ENCODE measurements at regions not wholly inside any gene's neighbourhood (a gene's known extent, or its start where the extent isn't known, plus 50 kb on each side); places are given as distances from the start of the nearest gene placed in this dataset.
"Not testable (repeated sequence)": the region's sequence is repeated elsewhere in the genome, so short reads cannot be mapped to it uniquely, and the experiment has no call there.

DNA sequence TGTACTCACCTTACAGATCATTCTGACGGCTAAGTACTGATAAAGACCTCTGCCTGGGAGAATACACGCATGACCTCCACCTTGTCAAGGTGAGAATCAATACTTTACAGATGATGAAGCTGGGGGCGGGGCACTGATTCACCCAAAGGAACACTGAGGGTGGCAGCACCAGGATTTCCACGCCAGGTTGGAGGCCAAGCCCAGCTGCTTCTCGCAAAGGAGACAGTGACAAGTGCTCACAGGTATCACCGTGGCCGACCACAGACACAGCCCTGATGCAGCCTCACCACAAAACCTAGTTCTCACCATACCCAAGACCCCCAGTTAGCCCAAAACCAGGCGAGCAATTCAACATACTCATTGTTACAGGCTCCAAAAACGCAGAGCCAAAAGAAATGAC is 434.2 kb downstream of the SOX9 start:
- no peak for DNase-seq (ENCODE audit: low read depth in 2 of 2)

DNA sequence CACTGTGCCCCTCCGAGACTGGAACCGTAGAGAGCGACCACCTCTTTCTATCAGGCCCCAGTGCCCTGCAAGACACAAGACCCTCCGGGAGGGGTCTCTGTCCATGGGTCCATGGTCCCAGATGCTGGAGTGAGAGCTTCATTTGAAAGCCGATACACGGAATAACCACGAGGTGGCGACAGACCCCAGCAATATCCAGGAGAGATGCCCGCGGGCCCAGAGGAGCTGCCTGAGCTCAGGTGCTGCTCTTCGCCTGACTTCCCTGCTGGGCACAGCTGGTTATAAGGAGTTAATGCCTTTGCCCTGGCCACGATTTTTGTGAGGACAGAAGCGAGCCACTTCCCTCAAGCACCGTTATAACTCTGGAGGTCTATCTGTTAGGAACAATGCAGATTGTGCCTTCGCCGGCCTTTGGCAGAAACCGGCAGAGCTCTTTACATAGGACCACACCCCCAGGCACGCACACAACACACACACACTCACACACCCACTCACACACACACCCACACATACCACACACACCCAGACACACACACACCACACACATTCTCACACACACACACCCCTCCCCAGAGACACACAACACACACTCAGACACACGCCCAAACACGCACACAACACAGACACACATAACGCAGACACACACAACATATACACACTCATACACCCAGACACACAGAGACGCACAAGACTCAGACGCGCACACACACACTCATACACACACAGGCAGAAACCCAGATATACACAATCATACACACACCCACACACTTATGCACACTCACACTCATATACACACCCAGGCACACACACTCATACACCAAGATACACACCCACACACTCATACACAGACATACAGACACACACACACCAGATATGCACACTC is 436.4 kb downstream of the SOX9 start:
- peak in 1 of 2 donors; percentile 13 for DNase-seq (ENCODE audit: low read depth in 2 of 2)

DNA sequence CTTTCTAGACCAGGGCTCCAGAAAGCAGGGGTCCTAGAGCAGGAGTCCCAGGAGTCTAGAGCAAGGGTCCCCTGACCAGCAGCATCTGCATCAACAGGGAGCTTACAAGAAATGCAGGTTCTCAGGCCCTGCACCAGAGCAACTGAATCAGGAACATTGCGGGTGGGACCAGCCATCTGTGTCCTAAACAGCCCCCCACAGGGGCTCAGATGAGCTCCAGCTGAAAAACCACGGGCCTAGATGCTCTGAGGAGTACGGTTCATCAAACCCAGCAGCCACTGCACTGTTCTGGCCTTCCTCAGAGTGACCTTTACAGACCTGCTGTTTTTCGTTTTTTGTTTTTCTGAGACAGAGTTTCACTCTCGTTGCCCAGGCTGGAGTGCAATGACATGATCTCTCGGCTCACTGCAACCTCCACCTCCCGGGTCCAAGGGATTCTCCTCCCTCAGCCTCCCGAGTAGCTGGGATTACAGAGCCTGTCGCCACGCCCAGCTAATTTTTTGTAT is 438.2 kb downstream of the SOX9 start:
- DNase-seq (ENCODE audit: low read depth in 2 of 2), result no peak

DNA sequence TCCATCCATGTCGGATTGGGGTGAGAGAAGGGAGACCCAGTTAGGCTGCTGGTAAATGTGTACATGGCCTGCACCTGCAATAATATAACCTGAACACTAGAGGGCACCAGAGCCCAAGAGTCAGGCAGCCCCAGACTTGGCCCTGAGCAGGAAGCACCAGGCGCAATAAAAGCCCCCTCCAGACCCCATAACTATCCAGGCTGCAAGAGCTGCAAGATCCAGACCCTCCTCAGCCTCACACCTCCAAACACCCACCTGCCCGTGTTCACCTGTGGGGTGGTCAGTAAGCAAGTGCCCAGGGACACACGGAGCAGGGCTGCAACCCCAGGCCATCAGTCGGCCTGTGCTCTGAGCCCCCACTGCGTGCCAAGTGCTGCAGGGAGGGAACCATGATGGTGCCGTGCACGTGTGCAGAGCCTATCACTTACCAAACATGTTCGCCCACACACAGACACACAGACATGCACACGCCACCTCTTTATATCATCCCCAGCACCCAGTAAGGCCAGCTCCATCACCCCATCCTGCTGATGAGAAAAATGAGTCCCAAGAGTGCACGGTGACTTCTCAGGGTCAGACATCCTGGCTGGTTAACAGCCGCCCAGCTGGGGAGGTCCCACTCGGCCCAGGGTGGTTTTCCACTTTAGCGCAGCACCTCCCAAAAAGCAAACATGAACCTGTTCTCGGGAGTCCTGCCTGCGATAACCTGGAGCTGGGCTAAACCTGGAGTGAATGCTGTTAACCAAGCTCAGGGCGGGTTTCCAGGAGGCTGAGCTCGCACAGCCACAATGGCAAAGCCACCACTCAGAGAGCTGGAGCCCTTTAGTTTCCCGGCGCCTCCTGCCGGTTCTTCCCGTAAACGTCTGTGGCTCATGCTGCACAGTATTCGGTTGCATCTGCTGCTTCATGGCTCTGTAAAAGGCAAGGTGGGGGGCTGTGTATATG is 439.8 kb downstream of the SOX9 start:
- peak in 1 of 2 donors; percentile 7 for DNase-seq (ENCODE audit: low read depth in 2 of 2)

DNA sequence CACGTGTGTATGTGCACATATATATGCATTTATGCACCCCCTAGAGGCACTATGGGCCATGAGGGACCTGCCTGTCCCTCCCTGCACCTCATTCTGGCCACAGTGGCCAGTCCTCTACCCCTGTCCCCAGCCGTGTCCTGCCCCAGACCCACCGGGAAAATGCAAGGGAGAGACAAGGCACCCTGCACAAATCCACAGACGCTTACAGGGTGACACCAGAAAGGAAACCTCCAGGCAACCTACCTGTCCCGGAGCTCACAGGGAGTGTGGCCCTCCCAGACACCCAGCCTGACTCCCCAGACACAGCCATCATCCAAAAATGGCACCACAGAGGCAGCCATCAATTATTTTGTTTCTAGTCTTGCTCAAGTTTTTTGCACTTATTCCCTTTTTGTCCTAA is 440.4 kb downstream of the SOX9 start:
- DNase-seq (ENCODE audit: low read depth in 2 of 2), result no peak

DNA sequence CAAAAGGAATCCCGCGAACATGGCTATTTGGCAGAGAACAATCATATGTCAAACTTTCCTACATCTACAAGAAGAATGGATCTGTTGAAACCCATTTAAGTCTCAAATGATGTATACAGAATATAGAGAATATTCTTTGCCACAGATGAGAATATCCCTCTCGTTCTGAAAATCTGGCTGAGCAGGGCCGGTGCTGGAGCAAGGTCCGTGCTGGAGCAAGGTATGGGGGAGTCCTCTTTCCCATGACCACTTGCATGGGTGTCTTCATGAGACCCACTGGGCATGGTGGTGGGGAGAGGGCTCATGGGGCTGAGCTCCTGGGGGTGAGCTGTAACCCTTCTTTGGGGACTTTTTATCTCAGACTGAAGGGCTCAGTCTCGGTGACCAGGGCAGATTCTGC is 440.9 kb downstream of the SOX9 start:
- no peak for DNase-seq (ENCODE audit: low read depth in 2 of 2)

DNA sequence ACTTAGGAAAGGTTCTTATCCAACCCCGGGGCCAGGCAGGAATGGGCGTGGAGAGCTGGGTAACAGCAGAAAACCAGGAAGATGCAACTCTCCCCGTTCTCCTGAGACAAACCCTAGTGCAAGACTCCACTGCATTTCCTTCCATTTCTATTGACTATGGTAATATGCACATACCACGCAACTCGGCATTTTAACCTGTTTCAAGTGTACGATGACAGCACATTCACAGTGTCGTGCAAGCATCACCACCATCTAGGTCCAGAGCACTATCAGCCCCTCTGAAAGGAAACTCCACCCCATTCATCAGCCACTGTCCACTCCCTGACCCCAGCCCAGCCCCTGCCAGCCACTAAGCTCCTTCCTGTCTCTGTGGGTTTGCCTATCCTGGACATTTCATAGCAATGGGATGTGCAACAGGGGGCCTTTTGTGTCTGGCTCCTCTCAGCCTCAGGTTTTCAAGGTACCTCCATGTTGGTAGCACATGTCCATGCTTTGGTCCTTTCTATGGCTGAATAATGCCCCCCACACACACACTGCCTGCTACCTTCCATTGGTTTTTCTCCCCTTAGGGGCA is 441.9 kb downstream of the SOX9 start:
- no peak for DNase-seq (ENCODE audit: low read depth in 2 of 2)

DNA sequence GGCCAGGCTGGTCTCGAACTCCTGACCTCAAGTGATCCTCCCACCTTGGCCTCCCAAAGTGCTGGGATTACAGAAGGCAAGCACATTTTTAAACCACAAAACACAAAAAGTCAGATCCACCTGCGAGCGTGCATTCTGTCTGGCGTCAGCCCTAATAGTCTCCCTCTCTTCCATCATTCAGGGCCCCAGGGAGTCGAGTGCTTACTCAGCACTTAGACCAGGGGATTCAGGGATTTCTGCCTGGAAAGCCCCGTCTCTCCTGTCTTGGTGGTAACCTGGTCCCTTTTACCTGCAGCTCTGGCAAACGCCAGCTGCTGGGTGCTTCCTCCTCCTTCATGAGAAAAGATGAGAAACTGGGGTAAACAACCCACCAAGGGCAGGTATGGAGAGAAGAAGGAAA is 443.1 kb downstream of the SOX9 start:
- no peak for DNase-seq (ENCODE audit: low read depth in 2 of 2)

DNA sequence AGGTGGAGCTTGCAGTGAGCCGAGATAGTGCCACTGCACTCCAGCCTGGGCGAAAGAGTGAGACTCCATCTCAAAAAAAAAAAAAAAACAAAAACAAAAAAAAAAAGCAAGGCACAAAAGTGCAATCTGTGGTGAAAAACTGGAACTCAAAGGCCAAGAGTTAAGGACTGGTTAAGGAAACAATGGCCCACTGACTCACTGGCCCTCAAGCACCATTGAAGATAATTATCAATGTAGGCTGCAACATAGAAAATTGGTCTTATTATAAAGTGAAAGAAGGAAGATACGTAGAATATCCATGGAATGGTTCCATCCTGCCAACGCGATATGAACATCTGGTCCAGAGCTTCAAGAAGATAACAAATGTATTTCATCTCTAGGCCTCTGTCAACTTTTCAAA is 444.2 kb downstream of the SOX9 start:
- DNase-seq (ENCODE audit: low read depth in 2 of 2), result no peak

DNA sequence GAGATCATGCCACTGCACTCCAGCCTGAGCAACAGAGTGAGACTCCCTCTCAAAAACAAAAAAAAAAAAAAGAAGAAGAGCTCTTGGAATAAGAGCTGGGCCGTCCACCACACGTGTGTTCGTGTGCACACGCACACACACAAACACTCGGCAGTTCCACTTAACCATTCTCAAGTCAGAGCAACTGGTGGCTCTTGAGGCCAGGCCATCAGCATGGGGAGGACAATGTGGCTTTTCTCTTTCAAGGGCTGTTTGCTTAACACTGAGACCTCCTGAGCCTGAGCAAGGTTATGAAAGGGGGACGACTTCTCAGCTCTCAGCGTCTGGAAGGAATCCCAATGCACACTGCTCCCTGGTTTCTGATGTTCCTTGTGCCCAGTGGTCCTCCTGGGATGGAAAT is 444.9 kb downstream of the SOX9 start:
- no peak for DNase-seq (ENCODE audit: low read depth in 2 of 2)

DNA sequence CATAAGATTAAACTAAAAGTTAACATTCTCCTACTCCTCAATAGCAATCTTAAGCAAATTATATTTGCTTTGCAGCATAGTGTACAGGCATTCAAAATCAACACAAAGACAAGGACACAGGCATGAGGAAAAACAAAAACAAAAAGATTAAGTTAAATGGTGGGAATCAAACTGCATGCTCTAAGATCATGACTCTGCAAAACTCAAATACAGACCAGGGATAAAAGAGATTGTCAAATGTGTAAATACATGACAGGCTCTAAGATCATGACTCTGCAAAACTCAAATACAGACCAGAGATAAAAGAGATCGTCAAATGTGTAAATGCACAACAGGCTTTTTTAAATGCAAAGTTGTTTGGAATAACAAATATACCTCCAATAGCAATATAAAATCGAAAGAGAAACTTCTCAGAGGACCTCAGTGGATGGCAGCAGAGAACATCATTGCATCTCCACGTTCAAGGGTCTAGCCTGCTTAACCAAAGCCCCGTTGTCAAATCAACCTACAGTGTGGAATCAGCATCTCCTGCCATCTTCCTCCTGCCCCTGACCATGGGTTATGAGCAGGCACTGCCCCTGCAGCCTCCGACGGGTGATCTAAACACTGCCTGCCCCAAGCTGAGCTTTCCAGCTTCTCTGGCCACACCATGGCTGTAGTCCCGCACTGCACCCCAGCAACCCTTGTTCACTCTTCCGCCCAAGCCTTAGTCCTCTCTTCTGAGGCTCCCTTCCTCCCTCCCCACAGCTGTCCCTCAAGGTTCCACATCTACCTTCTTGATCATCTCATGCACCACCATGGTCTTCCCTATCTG is 446.1 kb downstream of the SOX9 start:
- no peak for DNase-seq (ENCODE audit: low read depth in 2 of 2)

DNA sequence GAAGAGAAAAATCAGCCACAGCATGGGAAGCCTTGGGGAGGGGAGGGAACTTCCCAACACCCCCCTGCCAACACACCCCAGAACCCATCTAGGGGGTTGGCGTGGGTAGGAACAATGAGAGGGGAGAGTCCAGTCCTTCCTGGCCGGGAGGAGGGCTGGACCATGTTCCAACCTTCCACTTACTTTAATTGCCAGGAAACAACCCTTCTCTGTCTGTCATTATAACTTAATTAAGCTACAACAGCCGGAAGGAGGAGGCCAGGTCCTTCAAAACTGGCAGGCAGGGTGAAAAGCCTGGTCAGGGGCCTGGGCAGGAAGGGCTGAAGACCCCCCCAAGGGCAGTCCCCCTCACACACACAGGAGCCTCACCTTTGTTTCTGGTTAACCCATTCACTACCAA is 447.0 kb downstream of the SOX9 start:
- no peak for DNase-seq (ENCODE audit: low read depth in 2 of 2)

DNA sequence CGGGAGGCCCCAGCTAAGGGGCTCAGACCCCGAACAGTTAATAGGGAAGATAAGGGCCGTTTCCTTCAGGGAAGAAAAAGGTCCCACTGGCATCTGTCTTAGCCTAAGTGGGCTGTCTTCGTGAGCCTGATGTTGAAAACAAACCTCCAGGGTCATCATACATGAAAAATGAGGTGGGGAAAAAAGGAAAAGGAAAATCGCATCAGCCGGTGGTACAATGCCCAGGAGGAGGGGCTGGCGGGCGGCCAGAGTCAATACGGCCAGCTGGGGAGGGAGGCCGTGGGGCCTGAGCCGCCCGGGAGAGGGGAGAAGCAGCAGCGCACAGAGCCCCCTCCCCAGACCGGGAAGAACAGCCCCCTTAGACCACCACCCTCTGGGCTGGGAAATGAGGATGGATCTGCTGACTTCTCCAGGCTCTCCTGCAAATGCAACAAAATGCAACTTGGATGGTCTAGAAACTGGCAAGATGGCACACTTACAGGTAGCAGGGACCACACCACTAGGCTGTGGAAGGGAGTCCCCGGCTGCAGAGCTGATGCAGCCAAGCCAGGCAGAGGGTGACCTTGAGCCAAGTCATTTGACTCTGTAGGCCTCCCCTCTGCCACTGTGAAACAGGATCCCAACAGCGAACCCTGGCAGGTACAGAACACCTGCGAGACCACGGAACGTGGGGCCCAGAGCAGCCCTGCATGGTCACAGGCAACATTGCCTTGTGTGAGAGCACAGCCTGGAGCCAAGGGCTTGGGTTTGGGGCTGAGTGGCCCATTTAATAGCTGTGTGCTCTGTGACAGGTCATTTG is 448.5 kb downstream of the SOX9 start:
- DNase-seq (ENCODE audit: low read depth in 2 of 2), result no peak

DNA sequence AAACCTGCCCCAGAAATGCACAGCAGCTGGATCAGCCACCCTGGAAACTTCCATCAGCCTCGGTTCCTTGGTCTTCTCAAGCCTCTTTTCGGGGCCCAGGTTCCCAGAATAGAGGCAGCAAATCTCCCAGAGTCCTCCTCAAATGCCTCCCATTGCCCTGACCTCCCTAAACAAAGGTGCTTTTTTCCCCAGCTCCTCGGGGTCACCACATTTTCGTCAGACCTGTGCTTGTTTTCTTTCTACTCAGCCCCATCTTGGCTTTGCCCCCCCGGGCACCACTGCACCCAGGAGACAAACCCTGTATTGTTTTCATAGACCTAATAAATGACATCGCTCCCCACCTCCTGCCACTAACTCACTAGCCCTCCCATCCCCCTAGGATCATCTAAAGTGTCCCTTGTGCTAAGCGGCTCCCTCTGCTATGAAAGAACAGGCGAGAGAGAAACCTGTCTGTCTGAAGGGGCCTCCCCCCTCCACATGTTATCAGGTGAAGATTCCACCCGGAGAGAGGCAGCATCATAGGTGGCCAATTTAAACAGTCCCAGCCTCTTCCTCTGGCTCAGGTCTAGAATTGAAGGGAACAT is 451.1 kb downstream of the SOX9 start:
- no peak for DNase-seq (ENCODE audit: low read depth in 2 of 2)

DNA sequence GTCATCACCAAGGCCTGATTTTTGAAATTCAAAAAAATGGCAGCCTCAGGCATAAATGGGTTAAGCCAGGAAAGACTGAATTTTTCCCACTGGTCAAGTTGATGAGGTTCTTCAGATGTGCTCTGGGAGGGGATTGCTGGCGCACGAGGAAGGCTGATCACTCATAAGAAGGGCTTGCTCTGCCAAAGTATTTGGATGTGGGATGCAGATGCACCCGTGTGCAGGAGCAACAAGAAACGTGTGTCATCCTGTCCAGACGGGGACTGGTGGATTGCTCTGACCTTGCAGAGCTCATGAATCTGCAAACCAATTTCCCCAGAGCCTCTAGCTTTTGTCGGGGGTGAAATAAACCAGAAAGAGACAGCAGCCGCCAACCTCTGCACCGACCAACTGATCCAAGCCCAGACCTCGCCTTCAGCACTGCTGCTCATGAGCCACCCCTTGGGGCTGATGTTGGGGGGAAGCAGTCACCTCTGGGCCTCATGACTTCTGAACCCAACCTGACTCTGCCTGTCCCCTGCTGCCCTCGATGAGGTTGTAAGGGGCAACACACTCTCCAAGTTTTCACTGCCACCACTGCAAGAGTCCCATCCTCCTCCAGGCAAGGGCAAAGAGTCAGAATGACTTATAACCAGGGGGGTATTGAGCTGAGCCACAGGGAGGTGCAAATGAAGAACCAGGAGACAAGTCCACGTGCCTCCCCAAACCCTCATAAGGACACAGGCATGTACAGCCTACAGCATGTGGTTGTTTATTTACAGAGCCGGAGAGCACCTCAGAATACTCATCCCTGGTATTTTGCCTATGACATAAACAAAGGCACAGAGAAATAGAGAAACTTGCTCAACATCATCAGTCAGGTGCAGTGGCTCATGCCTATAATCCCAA is 452.0 kb downstream of the SOX9 start:
- DNase-seq (ENCODE audit: low read depth in 2 of 2), result no peak

DNA sequence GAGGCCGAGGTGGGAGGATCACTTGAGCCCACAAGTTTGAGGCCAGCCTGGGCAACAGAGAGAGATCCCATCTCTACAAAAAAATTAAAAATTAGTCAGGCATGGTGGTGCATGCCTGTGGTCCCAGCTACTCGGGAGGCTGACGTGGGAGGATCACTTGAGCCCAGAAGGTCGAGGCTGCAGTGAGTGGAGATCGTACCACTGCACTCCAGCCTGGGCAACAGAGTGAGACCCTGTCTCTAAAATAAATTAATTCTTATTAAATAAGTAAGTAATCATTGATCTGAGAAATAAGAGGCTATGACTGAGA is 452.6 kb downstream of the SOX9 start:
- DNase-seq (ENCODE audit: low read depth in 2 of 2), result not testable (repeated sequence)

DNA sequence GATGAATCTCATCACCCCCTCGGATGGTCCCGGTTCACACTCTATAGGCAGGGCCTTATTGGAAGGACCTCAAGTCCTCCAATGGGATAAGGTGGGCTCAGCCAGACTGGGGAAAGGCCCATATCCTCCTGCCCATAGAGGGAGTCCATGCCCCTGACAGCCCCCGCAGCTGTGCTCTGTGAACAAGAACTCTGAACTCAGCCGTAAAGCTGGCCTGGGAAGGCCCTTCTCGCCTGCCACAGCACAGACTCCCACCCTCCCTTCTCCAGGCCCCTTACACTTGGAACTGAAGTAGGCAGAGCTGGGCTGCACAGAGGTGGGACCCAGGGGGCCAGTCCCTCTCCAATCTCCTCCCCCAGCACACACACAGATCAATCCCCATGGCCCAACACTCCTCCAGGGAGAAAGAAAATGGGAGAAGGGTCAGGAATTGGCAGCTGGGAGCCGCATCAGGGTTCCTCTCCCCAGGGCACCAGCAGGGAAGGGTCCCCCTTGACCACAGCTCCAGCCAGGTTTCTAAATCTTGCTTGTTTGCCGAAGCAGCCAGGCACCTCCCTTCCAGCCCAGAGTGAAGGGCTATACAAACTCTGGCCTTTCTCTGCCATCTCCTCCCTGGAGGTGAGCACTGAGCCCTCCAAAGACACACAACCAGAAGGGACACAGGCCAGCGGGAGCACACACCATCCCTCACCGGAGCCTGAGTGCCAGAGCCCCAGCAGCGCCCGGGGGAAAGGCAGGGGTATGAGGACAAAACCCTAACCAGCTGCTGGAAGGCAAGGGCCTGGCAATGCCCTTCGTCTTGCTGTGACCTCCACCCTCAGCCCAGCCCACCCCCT is 454.1 kb downstream of the SOX9 start:
- no peak for DNase-seq (ENCODE audit: low read depth in 2 of 2)

DNA sequence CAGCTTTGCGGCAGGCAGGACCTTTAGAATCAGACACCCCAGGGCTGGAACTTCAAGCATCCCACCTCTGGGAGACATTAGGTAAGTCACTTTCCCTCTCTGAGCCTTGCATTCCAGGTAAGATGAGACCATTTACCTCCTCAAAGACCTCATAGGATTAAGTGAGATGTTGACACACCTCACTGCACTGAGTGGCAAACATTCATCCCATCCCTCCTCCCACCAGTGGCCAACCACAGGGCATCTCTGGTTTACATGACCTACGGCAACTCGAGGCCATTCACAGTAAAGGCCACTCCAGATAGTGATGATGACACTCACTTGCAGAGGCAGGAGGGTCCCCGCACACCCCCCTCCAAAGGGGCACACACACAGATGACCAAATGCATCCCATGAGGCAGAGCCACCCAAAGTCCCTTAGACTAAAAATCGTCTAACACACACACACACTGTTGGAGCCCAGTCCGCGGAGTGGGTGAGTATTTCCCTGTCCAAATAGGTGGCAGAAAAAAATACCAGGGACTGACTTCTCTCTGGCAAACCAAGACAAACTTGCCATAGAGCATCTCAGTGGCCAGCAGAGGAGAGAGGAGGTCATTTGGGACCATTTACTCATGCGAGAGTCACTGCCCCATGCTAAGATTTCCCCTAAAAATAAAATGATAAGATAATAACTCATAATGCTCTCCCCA is 454.9 kb downstream of the SOX9 start:
- DNase-seq (ENCODE audit: low read depth in 2 of 2), result no peak
